KG1 (cell line): ENCODE measurements at regions not wholly inside any gene's neighbourhood (a gene's known extent, or its start where the extent isn't known, plus 50 kb on each side); places are given as distances from the start of the nearest gene placed in this dataset.
"Not testable (repeated sequence)": the region's sequence is repeated elsewhere in the genome, so short reads cannot be mapped to it uniquely, and the experiment has no call there.

Source experiments
- DNase-seq: peaks from one replicate; lab custom pipeline; 2025; lab: John Stamatoyannopoulos, UW

- DNase-seq = not testable (repeated sequence)
Observed at GRCh38 chr17:27095821-27096220, 198.1 kb upstream of the WSB1 start.

GRCh38 chr17:27099266-27099665 is 194.6 kb upstream of the WSB1 start:
- not testable (repeated sequence) for DNase-seq

- not testable (repeated sequence) for DNase-seq
Observed at GRCh38 chr17:27104605-27105221, 189.2 kb upstream of the WSB1 start.

- no peak for DNase-seq
Observed at GRCh38 chr17:27105636-27106035, 188.3 kb upstream of the WSB1 start.

- no peak for DNase-seq
Observed at GRCh38 chr17:27106347-27106981, 187.4 kb upstream of the WSB1 start.

GRCh38 chr17:27106982-27107360 is 186.9 kb upstream of the WSB1 start:
- DNase-seq = no peak

GRCh38 chr17:27107386-27108328 is 186.3 kb upstream of the WSB1 start:
- DNase-seq = not testable (repeated sequence)

- no peak for DNase-seq
Observed at GRCh38 chr17:27109346-27109745, 184.6 kb upstream of the WSB1 start.

- DNase-seq = no peak
Observed at GRCh38 chr17:27153005-27153404, 140.9 kb upstream of the WSB1 start.

- DNase-seq = no peak
Observed at GRCh38 chr17:27155866-27156265, 138.0 kb upstream of the WSB1 start.

GRCh38 chr17:27157297-27157696 is 136.6 kb upstream of the WSB1 start:
- DNase-seq = no peak

GRCh38 chr17:27157898-27158297 is 136.0 kb upstream of the WSB1 start:
- no peak for DNase-seq

GRCh38 chr17:27158382-27158781 is 135.5 kb upstream of the WSB1 start:
- no peak for DNase-seq

GRCh38 chr17:27180322-27180721 is 113.6 kb upstream of the WSB1 start:
- no peak for DNase-seq

GRCh38 chr17:27181379-27181925 is 112.5 kb upstream of the WSB1 start:
- DNase-seq = not testable (repeated sequence)

- DNase-seq = no peak
Observed at GRCh38 chr17:27181935-27182334, 112.0 kb upstream of the WSB1 start.

GRCh38 chr17:27197505-27197904 is 96.4 kb upstream of the WSB1 start:
- not testable (repeated sequence) for DNase-seq

GRCh38 chr17:27199948-27200347 is 94.0 kb upstream of the WSB1 start:
- no peak for DNase-seq

GRCh38 chr17:27200476-27200875 is 93.4 kb upstream of the WSB1 start:
- DNase-seq = no peak

- no peak for DNase-seq
Observed at GRCh38 chr17:27203241-27203640, 90.7 kb upstream of the WSB1 start.

- DNase-seq = no peak
Observed at GRCh38 chr17:27206447-27206846, 87.5 kb upstream of the WSB1 start.

- DNase-seq = no peak
Observed at GRCh38 chr17:27207073-27207513, 86.8 kb upstream of the WSB1 start.
